ENCODE measurements at regions not wholly inside any gene's neighbourhood (a gene's known extent, or its start where the extent isn't known, plus 50 kb on each side); places are given as distances from the start of the nearest gene placed in this dataset.

- no peaks in the 10 kb centered on the region for H3K27me3 ChIP-seq
Observed at GRCh38 chr7:156496865-156497264, 143.7 kb upstream of the RNF32 start.

GRCh38 chr7:156496363-156496769 lies 144.2 kb upstream of the RNF32 start:
- Histone ChIP-seq H3K4me1 (no peaks in the 10 kb centered on the region), H3K27me3 (no peaks in the 10 kb centered on the region), H3K4me3 (no peak overlapping the region), H3K27ac (no peak overlapping the region), H3K36me3 (no peaks in the 10 kb centered on the region), H3K9me3 (no peaks in the 10 kb centered on the region)
- no peak for TF ChIP-seq POLR2A (IDR thresholded peaks at IDR 0.05)
- TF ChIP-seq CTCF (IDR thresholded peaks at IDR 0.05) = no peak
- TF ChIP-seq POLR2AphosphoS5 (IDR thresholded peaks at IDR 0.05) = no peak
- TF ChIP-seq EP300 (IDR thresholded peaks at IDR 0.05) = no peak
- WGBS = 37% methylated on average over 8 of the region's 8 CpGs
- DNase-seq (ENCODE audit: low spot score in 2 of 2) = no peak

More at GRCh38 chr7:156496865-156497264, 143.7 kb upstream of the RNF32 start:
- Histone ChIP-seq H3K27ac (no peak overlapping the region), H3K4me1 (no peaks in the 10 kb centered on the region), H3K4me3 (no peak overlapping the region), H3K36me3 (no peaks in the 10 kb centered on the region), H3K9me3 (no peaks in the 10 kb centered on the region)
- 65% methylated on average over 8 of the region's 8 CpGs for WGBS
- TF ChIP-seq CTCF (IDR thresholded peaks at IDR 0.05) (no peak), POLR2AphosphoS5 (IDR thresholded peaks at IDR 0.05) (no peak), POLR2A (IDR thresholded peaks at IDR 0.05) (no peak), EP300 (IDR thresholded peaks at IDR 0.05) (no peak)
- no peak for DNase-seq (ENCODE audit: low spot score in 2 of 2)

GRCh38 chr7:156494960-156495359 lies 145.6 kb upstream of the RNF32 start:
- WGBS = 90% methylated on average over 5 of the region's 5 CpGs
- Histone ChIP-seq H3K4me3 (no peak overlapping the region), H3K9me3 (no peaks in the 10 kb centered on the region), H3K27ac (no peak overlapping the region), H3K4me1 (no peaks in the 10 kb centered on the region), H3K27me3 (no peaks in the 10 kb centered on the region), H3K36me3 (no peaks in the 10 kb centered on the region)
- TF ChIP-seq CTCF (IDR thresholded peaks at IDR 0.05) (no peak), POLR2AphosphoS5 (IDR thresholded peaks at IDR 0.05) (no peak), POLR2A (IDR thresholded peaks at IDR 0.05) (no peak), EP300 (IDR thresholded peaks at IDR 0.05) (no peak)
- DNase-seq (ENCODE audit: low spot score in 2 of 2) = no peak

- H3K4me1 ChIP-seq = no peaks in the 10 kb centered on the region
Observed at GRCh38 chr7:156493942-156494341, 146.6 kb upstream of the RNF32 start.

GRCh38 chr7:156492170-156492569 lies 148.4 kb upstream of the RNF32 start:
- Histone ChIP-seq H3K4me1 (no peaks in the 10 kb centered on the region), H3K27ac (no peak overlapping the region), H3K4me3 (no peak overlapping the region), H3K36me3 (no peaks in the 10 kb centered on the region), H3K27me3 (no peaks in the 10 kb centered on the region), H3K9me3 (no peaks in the 10 kb centered on the region)
- DNase-seq (ENCODE audit: low spot score in 2 of 2) = no peak
- 86% methylated on average over 8 of the region's 9 CpGs for WGBS
- no peak for TF ChIP-seq POLR2AphosphoS5 (IDR thresholded peaks at IDR 0.05)
- TF ChIP-seq CTCF (IDR thresholded peaks at IDR 0.05) = no peak
- TF ChIP-seq EP300 (IDR thresholded peaks at IDR 0.05) = no peak

More at GRCh38 chr7:156493942-156494341, 146.6 kb upstream of the RNF32 start:
- DNase-seq (ENCODE audit: low spot score in 2 of 2) = no peak
- Histone ChIP-seq H3K27ac (no peak overlapping the region), H3K4me3 (no peak overlapping the region), H3K27me3 (no peaks in the 10 kb centered on the region), H3K9me3 (no peaks in the 10 kb centered on the region), H3K36me3 (no peaks in the 10 kb centered on the region)
- 62% methylated on average over 7 of the region's 7 CpGs for WGBS
- TF ChIP-seq POLR2AphosphoS5 (IDR thresholded peaks at IDR 0.05) (no peak), POLR2A (IDR thresholded peaks at IDR 0.05) (no peak), CTCF (IDR thresholded peaks at IDR 0.05) (no peak), EP300 (IDR thresholded peaks at IDR 0.05) (no peak)

Measured in suprapubic skin (tissue), 4 donors.